Muscle of back (tissue), 3 donors: ENCODE measurements at regions not wholly inside any gene's neighbourhood (a gene's known extent, or its start where the extent isn't known, plus 50 kb on each side); places are given as distances from the start of the nearest gene placed in this dataset.
A peak's percentile ranks its signal among the peaks of the same experiment; 100 is the strongest.
"Not testable (repeated sequence)": the region's sequence is repeated elsewhere in the genome, so short reads cannot be mapped to it uniquely, and the experiment has no call there.

Source experiments
- DNase-seq, 3 donors: peaks; one replicate each; pipeline versions ENCODE4 v3.0.0 to v3.0.0-alpha.2; 2013

DNA sequence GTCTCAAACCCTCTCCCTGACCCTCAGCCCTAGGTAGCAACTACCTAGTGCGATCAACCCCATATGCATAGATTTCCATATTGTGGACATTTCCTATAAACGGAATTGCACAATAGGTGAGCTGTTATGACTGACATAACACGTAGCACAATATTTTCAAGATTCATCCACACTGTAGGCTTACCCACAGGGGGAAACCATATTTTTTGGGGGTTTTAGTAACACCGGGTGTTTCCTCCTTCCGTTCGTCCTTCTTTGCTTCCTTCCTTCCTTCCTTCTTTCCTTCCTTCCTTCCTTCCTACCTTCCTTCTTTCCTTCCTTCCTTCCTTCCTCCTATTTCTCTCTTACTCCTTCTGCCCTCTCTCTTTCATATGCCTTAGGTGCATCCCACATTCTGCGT is 524.2 kb downstream of the CWH43 start:
- peak in 1 of 3 donors; percentile 1 for DNase-seq

GRCh38 chr4:49511353-49511752 is 525.3 kb downstream of the CWH43 start:
- DNase-seq = peak in 1 of 3 donors; percentile 7

DNA sequence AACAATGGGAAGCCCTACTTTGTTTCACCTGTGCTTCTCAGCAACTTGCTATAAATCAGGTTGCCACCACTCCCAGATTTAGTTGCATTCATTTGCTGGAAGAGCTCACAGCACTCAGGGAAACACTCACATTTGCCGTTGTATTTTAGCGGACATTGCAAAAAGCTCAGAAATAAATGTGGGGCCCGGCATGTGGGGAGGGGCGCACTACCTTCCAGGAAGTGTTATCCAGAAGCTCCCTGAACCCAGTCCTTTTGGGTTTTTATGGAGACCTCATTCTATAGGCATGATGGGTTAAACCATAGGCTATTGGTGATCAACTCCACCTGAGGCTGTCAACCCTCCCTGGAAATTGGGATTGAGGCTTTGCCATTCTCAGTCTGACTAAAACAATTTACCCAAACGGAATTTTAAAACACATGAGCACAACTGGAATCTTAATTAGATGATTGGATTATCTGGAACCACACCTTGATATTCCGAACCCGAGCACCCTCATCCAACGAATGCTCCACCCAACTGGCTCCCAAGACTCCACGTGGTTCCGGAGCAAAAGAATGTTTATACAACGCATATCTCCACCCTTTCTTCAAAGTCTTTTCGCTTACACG is 525.9 kb downstream of the CWH43 start:
- peak in 1 of 3 donors; percentile 1 for DNase-seq

DNA sequence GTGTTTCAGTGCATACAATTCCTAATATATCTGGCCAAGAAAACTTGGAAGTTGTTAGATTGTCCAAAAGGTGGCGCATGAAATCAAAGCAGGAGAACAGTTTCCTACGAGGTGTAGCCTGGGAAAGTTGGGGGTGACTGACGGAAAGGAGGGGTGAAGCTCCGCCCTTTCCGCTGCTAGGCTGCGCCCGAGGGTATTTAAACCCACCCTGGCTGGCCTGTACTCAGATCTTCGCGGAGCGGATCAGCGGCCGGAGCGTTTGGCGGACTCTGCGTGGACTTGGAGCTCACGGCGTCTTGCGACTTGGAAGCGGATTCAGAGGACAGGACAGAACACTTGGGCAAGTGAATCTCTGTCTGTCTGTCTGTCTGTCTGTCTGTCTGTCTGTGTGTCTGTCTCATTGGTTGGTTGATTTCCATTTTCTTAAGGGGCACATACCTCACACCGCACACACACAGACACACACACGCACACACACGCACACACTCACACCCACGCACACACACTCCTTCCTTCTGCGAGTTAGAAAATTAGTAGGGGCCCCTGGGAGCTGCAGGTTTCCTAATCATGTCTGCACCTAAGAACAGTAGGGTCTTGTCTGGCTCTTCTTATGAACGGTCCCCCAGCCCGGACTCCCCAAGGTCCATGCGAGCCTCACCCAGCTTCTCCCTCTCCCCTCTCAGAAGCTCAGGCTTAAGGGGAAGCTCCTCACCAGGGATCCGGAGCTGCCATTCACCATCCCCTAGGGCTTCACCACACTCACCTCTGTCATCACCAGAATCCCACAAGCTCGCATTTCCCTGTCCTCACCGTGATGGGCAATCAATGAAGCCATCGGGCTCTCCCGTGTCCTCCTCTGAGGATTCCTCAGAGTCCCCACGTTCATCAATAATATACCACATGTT is 526.8 kb downstream of the CWH43 start:
- DNase-seq = peak in 1 of 3 donors; percentile 4

- not testable (repeated sequence) for DNase-seq
Measured at GRCh38 chr4:49513546-49514115, 527.6 kb downstream of the CWH43 start.

- DNase-seq = peak in 1 of 3 donors; percentile 3
Measured at GRCh38 chr4:49514171-49514699, 528.2 kb downstream of the CWH43 start.

DNA sequence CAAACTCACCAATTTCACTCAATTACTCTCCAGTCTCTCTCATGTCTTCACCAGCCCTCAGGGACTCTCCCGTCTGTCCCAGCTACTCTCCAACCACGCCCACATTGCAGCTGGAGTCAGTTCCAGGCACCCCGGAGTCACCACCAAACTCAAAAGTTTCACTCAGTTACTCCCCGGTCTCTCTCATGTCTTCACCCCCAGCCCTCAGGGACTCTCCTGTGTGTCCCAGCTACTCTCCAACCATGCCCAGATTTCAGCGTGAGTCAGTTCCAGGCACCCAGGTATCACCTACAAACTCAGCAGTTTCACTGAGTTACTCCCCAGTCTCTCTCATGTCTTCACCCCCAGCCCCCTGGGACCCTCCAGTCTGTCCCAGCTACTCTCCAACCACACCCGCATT is 528.8 kb downstream of the CWH43 start:
- DNase-seq = not testable (repeated sequence)

- not testable (repeated sequence) for DNase-seq
Measured at GRCh38 chr4:49515241-49515640, 529.2 kb downstream of the CWH43 start.

DNA sequence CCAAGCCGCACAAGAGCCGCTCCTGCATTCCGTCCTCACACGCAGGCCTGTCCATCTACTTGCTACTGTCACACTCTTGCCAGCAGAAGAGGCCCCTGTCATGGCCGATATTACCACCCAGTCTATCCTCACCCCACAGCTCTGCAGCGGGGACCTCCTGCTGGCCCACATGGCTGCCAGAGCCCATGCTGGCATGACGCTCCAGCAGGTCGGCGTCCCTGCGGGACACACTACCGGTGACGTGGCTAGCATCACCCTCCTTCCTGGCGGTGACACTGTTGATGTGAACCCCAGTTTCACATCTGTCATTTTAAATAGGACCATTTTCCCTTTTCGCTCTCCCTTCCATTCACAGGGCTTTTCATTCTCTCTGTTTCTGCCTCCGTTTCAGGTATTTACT is 530.0 kb downstream of the CWH43 start:
- not testable (repeated sequence) for DNase-seq

DNA sequence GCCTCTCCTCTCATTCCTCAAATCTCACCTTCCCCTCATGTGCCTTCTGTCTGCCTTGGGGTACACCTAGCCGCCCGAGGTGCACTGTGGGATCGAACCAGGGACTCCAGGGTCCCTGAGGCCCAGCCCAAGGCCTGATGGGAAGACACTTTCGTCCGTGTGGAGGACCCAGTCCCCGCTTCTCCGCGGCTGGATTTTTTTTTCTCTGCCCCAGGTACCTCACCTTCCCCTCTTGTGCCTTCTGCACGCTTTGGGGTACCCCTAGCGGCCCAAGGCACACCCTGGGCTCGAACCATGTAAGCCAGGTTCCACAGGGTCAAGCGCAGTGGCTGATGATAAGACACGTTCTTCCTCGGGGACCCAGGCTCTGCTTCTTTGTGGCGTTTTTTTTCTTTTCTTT is 530.7 kb downstream of the CWH43 start:
- DNase-seq = no peak

DNA sequence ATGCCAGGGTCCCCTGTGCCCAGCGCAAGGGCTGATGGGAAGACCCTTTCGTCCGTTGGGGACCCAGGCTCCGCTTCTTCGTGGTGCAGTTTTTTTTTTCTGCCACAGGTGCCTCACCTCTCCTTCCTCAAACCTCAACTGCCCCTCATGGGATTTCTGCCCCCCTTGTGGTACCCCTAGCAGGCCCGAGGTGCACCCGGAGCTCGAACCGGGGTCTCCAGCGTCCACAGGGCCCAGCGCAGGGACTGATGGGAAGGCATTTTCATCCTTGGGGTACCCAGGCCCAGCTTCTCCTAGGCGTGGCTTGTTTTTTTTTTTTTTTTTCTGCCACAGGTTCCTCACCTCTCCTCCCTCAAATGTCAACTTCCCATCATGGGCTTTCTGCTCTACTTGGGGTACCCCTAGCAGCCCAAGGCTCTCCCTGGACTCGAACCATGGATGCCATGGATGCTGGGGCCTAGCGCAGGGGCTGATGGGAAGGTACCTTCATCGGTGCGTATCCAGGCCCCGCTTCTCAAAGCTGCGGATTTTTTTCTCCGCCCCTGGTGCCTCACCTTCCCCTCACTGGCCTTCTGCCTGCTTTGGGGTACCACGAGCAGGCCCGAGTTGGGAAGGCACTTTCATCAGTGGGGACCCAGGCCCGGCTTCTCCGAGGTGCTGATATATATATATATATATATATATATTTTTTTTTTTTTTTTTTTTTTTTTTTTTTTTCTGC is 531.6 kb downstream of the CWH43 start:
- not testable (repeated sequence) for DNase-seq

- DNase-seq = not testable (repeated sequence)
Measured at GRCh38 chr4:49519150-49520035, 533.3 kb downstream of the CWH43 start.

- DNase-seq = not testable (repeated sequence)
Measured at GRCh38 chr4:49523816-49524765, 538.0 kb downstream of the CWH43 start.

- DNase-seq = not testable (repeated sequence)
Measured at GRCh38 chr4:49558916-49559676, 573.0 kb downstream of the CWH43 start.

DNA sequence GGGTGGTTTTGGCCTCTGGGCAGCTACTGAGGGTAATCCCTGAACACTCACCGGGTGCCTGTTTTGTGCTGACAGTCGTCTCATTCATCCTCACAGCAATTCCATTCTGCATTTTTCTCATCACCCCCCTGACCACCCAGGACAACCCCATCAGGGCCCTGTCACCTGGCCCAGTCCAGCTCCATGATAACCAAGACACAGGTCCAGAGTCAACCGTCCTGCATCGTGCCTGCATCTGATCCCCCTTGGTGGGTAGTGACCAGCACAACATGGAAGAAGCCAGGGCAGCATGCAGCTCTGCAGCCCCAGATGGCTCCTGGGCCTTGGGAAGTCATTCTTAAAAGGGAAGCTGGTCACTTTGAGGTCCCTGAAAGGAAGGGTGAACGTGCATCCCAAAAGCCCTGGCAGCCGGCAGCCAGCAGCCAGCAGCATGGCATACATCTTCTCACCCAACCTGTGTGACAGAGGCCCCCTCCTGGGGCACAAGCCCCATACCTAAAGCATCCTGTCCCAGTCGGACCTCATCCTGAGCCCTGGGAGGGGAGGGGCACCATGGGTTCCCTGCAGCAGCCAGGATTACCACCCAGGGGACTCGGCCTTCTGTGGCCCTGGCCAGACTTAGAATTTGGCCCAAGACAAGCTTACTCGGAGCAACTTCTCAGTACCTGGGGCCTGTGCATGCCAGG is 574.2 kb downstream of the CWH43 start:
- not testable (repeated sequence) for DNase-seq

DNA sequence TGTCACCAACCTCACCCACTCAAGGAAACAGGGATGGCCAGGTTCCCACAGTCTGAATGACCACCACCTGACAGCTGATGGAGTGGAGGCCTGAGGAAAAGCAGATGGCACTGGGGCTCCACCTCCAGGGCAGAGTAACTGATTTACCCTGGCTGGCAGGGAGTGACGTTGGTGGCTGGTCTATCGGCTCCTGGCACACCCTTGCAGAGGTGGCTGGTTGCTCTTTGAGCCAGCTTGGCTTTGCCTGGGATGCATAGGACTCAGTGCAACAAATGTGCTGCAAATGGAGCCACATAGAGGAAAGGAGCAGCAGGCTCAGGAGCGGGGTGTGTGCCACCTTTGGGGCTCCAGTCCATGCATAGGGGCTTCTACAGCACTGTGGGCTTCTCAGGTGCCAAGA is 574.8 kb downstream of the CWH43 start:
- DNase-seq = not testable (repeated sequence)

- DNase-seq = not testable (repeated sequence)
Measured at GRCh38 chr4:49570248-49570647, 584.2 kb downstream of the CWH43 start.

DNA sequence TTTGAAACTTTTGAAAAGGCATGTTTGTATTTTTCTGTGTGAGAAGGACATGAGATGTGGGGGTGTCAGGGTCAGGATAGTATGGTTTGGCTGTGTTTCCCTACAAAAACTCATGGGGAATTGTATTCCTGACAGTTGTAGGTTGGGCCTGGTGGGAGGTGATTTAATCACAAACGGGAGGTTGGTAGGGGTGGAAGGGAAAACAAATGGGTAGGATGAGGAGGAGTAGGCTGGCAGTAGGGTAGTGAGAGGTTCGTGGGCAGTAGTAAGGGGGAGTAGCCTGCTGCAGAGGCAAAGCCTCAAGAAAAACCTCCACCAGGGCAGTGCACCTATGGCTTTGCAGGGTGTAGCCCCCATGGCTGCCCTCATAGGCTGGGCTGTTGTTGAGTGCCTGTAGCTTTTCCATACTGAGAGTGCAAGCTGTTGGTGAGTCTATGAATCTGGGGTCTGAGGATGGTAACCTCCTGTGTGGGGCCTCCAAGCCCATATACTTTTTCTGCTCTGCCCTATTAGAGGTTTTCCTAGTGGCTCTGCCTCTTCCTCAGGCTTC is 587.7 kb downstream of the CWH43 start:
- DNase-seq = not testable (repeated sequence)
